Loucy (cell line): ENCODE measurements at regions not wholly inside any gene's neighbourhood (a gene's known extent, or its start where the extent isn't known, plus 50 kb on each side); places are given as distances from the start of the nearest gene placed in this dataset.

Source experiments
- H2AFZ ChIP-seq: fragments of 200-600 bp; sonication (generic); 2 replicates; pipeline ENCODE4 v1.6.0; 2016; ENCODE audit warnings: antibody characterized with exemption, mild to moderate bottlenecking, low read length, moderate library complexity
- H3F3A ChIP-seq: fragments of 200-600 bp; 2 replicates; pipeline ENCODE4 v1.6.0; 2016; ENCODE audit warnings: antibody characterized with exemption, low read depth, mild to moderate bottlenecking
- H3K27me3 ChIP-seq: fragments of 200-600 bp; sonication (generic); 2 replicates; pipeline ENCODE4 v1.6.1; 2014; ENCODE audit warnings: low read length, mild to moderate bottlenecking; ENCODE audit not compliant: insufficient read depth, poor library complexity, severe bottlenecking
- H3K36me3 ChIP-seq: fragments of 200-600 bp; sonication (generic); 2 replicates; pipeline ENCODE4 v1.6.1; 2016; ENCODE audit warnings: low read length; ENCODE audit not compliant: insufficient read depth
- H3K4me1 ChIP-seq: fragments of 200-600 bp; sonication (generic); 2 replicates; pipeline ENCODE4 v1.5.1; 2014; ENCODE audit warnings: low read length, mild to moderate bottlenecking; ENCODE audit not compliant: insufficient read depth, poor library complexity, severe bottlenecking
- H3K4me2 ChIP-seq: fragments of 200-600 bp; sonication (generic); 2 replicates; pipeline ENCODE4 v1.6.0; 2014; ENCODE audit warnings: antibody characterized with exemption, low read length, low read depth, mild to moderate bottlenecking; ENCODE audit not compliant: poor library complexity, severe bottlenecking
- H3K4me3 ChIP-seq: fragments of 200-600 bp; sonication (generic); 2 replicates; pipeline ENCODE4 v1.5.1; 2014; ENCODE audit warnings: low read length, mild to moderate bottlenecking, mixed read lengths; ENCODE audit not compliant: poor library complexity, severe bottlenecking
- H3K79me2 ChIP-seq: fragments of 200-600 bp; sonication (generic); 2 replicates; pipeline ENCODE4 v1.6.1; 2014; ENCODE audit warnings: low read length; ENCODE audit not compliant: insufficient read depth
- H3K9ac ChIP-seq: fragments of 200-600 bp; sonication (generic); 2 replicates; pipeline ENCODE4 v1.6.0; 2014; ENCODE audit warnings: mild to moderate bottlenecking, low read depth, low read length, moderate library complexity; ENCODE audit not compliant: poor library complexity, severe bottlenecking
- H3K9me2 ChIP-seq: fragments of 200-600 bp; sonication (generic); replicated peaks from 2 replicates; pipeline ENCODE4 v1.6.1; 2016; ENCODE audit warnings: low read depth, low read length, mixed read lengths
- H3K9me3 ChIP-seq: fragments of 200-600 bp; sonication (generic); 2 replicates; pipeline ENCODE4 v1.6.1; 2014; ENCODE audit warnings: mild to moderate bottlenecking, antibody characterized with exemption, low read length, low read depth; ENCODE audit not compliant: insufficient read depth
- H4K20me1 ChIP-seq: fragments of 200-600 bp; sonication (generic); 2 replicates; pipeline ENCODE4 v1.6.0; 2014; ENCODE audit warnings: antibody characterized with exemption, low read length, mild to moderate bottlenecking; ENCODE audit not compliant: insufficient read depth, poor library complexity, severe bottlenecking
- CTCF ChIP-seq: fragments of 200-600 bp; sonication (generic); conservative IDR thresholded peaks from 2 replicates; pipeline ENCODE4 v1.5.1; 2014; ENCODE audit warnings: mild to moderate bottlenecking, antibody characterized with exemption, low read length
- EZH2phosphoT487 ChIP-seq: fragments of 200-600 bp; IDR thresholded peaks from 2 replicates; pipeline ENCODE4 v1.6.1; 2018; ENCODE audit warnings: antibody characterized with exemption, mild to moderate bottlenecking, moderate library complexity, borderline replicate concordance

- no peaks in the 10 kb centered on the region for H3K79me2 ChIP-seq
- no peaks in the 10 kb centered on the region for H3F3A ChIP-seq
- H2AFZ ChIP-seq = no peak overlapping the region
- H3K9me3 ChIP-seq = no peaks in the 10 kb centered on the region
- H3K9me2 ChIP-seq = no peaks in the 10 kb centered on the region
- TF ChIP-seq CTCF (no peak), EZH2phosphoT487 (no peak)
- H3K4me1 ChIP-seq = no peaks in the 10 kb centered on the region
- H3K4me2 ChIP-seq = no peak overlapping the region
- no peak overlapping the region for H3K4me3 ChIP-seq
- no peaks in the 10 kb centered on the region for H4K20me1 ChIP-seq
- H3K27me3 ChIP-seq = no peaks in the 10 kb centered on the region
- H3K36me3 ChIP-seq = no peaks in the 10 kb centered on the region
- no peak overlapping the region for H3K9ac ChIP-seq
Observed at GRCh38 chr7:89773611-89774010, 380.7 kb upstream of the STEAP1 start.

DNA sequence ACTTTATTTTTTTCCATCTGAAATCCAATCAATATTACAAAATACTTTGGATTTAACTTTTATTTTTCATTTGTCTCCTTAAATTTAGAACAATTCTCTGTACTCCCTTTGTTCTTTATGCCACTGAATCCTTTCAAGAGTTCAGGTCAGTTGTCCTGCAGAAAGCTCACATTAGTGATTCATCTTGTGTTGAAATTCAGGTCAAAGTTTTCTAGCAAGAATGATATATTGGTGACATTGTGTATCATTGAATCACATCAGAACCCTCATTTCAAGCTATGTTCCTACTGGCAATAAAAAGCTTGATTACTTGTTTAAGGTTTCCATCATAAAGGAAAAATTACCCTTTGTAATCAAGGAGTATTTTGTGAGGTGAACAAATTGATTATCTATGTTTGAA is 378.8 kb upstream of the STEAP1 start:
- H4K20me1 ChIP-seq = no peaks in the 10 kb centered on the region
- H3K4me3 ChIP-seq = no peak overlapping the region
- H3K9me2 ChIP-seq = no peaks in the 10 kb centered on the region
- no peak overlapping the region for H3K4me2 ChIP-seq
- H3K36me3 ChIP-seq = no peaks in the 10 kb centered on the region
- no peak overlapping the region for H2AFZ ChIP-seq
- no peak overlapping the region for H3K9ac ChIP-seq
- no peaks in the 10 kb centered on the region for H3F3A ChIP-seq
- TF ChIP-seq EZH2phosphoT487 = no peak
- no peak for TF ChIP-seq CTCF
- no peaks in the 10 kb centered on the region for H3K79me2 ChIP-seq
- H3K4me1 ChIP-seq = no peaks in the 10 kb centered on the region
- no peaks in the 10 kb centered on the region for H3K9me3 ChIP-seq
- no peaks in the 10 kb centered on the region for H3K27me3 ChIP-seq

DNA sequence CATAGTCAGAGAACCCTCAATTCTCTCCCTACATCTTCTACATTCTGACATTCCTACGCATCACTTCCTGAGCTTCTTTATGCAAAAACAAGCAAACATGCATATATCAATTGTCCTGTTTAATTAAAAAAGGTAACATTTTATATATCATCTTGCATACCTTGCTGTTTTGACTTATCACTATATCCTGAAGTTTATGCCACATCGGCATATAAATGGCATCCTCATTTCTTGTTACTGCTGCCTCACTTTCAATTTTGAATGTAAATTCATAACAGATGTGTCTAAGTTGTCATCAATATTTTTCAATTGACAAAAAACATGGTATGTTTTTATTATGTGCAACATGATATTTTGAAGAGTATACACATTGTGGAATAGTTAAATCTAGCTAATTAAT is 377.3 kb upstream of the STEAP1 start:
- no peaks in the 10 kb centered on the region for H3K9me3 ChIP-seq
- H3K36me3 ChIP-seq = no peaks in the 10 kb centered on the region
- H3K9me2 ChIP-seq = no peaks in the 10 kb centered on the region
- H3K9ac ChIP-seq = no peak overlapping the region
- H3K4me3 ChIP-seq = no peak overlapping the region
- no peak overlapping the region for H3K4me2 ChIP-seq
- H3K4me1 ChIP-seq = no peaks in the 10 kb centered on the region
- H2AFZ ChIP-seq = no peak overlapping the region
- no peaks in the 10 kb centered on the region for H3F3A ChIP-seq
- no peaks in the 10 kb centered on the region for H3K79me2 ChIP-seq
- TF ChIP-seq CTCF (no peak), EZH2phosphoT487 (no peak)
- no peaks in the 10 kb centered on the region for H3K27me3 ChIP-seq
- no peaks in the 10 kb centered on the region for H4K20me1 ChIP-seq
